HUDEP-2 (cell line): ENCODE measurements at regions not wholly inside any gene's neighbourhood (a gene's known extent, or its start where the extent isn't known, plus 50 kb on each side); places are given as distances from the start of the nearest gene placed in this dataset.

ENCODE experiments used
- DNase-seq, 76 experiments: peaks; one replicate each; lab custom pipeline; 2025; ENCODE audit not compliant: unreplicated experiment in 76 of 76; lab: John Stamatoyannopoulos, UW

DNA sequence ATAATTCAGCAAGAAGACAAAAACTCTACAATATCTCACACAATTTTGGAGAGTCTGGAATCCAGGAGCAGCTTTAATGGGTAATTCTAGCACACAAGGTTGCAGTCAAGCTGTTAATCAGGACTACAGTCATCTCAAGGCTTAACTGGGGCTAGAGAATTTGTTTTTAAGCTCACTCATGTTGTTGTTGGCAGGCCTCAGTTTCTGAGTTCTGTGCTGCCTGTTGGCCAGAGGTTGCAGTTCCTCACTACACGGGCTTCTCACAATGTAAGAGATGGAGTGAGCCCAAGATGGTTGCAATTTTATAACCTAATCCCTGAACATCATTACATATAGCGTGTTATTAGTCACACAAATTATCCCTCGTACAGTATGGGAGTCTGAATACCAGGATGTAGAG, 50.6 kb upstream of the TMEFF2 start:
- no peak for DNase-seq
